PC-9 (cell line): ENCODE measurements at regions not wholly inside any gene's neighbourhood (a gene's known extent, or its start where the extent isn't known, plus 50 kb on each side); places are given as distances from the start of the nearest gene placed in this dataset.
A peak's percentile ranks its signal among the peaks of the same experiment; 100 is the strongest.

Source experiments
- BruUV-seq: library from RNA; stranded (reverse); fragments of 400-500 nt; replicated peaks from 2 replicates; lab custom pipeline; 2021; lab: Mats Ljungman, UMichigan
- CTCF ChIA-PET: fragments of 300-600 bp; sonication (Branson Sonifier 250); formaldehyde crosslinking; loops from one replicate; lab custom pipeline; 2022; ENCODE audit warnings: antibody characterized with exemption; lab: Charles Lee
- POLR2A ChIA-PET: fragments of 300-600 bp; sonication (Branson Sonifier 250); formaldehyde crosslinking; loops from one replicate; lab custom pipeline; 2022; ENCODE audit warnings: antibody characterized with exemption; ENCODE audit not compliant: unreplicated experiment; lab: Charles Lee
- DNase-seq, 2 experiments: peaks; one replicate each; pipeline versions ENCODE4 v3.0.0 to v3.0.0-alpha.2; 2015 to 2022; ENCODE audit warnings: mixed read lengths in 1 of 2
- H2AFZ ChIP-seq: fragments of 200-600 bp; sonication (generic); 2 replicates; pipeline ENCODE4 v1.8.1; 2017; ENCODE audit warnings: antibody characterized with exemption
- H3F3A ChIP-seq: fragments of 200-600 bp; sonication (generic); 2 replicates; pipeline ENCODE4 v1.8.1; 2017; ENCODE audit warnings: antibody characterized with exemption, mild to moderate bottlenecking, low read depth; ENCODE audit not compliant: insufficient read depth
- H3K27ac ChIP-seq: fragments of 200-600 bp; sonication (generic); 2 replicates; pipeline ENCODE4 v1.6.1; 2016; ENCODE audit warnings: mixed run types
- H3K27me3 ChIP-seq: fragments of 200-600 bp; sonication (generic); 2 replicates; pipeline ENCODE4 v1.6.1; 2016; ENCODE audit warnings: low read depth, mixed run types; ENCODE audit not compliant: insufficient read depth
- H3K36me3 ChIP-seq: fragments of 200-600 bp; sonication (generic); 2 replicates; pipeline ENCODE4 v1.6.1; 2016; ENCODE audit warnings: low read depth, mixed run types
- H3K4me1 ChIP-seq: fragments of 200-600 bp; sonication (generic); replicated peaks from 2 replicates; pipeline ENCODE4 v1.6.1; 2016; ENCODE audit warnings: mixed run types; ENCODE audit not compliant: insufficient read depth
- H3K4me2 ChIP-seq: fragments of 200-600 bp; sonication (generic); 2 replicates; pipeline ENCODE4 v1.6.1; 2017; ENCODE audit warnings: mixed run types
- H3K4me3 ChIP-seq: fragments of 200-600 bp; sonication (generic); 2 replicates; pipeline ENCODE4 v1.6.1; 2016; ENCODE audit warnings: mixed run types
- H3K79me2 ChIP-seq: fragments of 200-600 bp; sonication (generic); 2 replicates; pipeline ENCODE4 v1.6.1; 2017; ENCODE audit warnings: low read depth, mixed run types
- H3K9me2 ChIP-seq: fragments of 200-600 bp; sonication (generic); 2 replicates; pipeline ENCODE4 v1.8.1; 2017; ENCODE audit warnings: mild to moderate bottlenecking; ENCODE audit not compliant: insufficient read depth
- H3K9me3 ChIP-seq: fragments of 200-600 bp; sonication (generic); 2 replicates; pipeline ENCODE4 v1.8.1; 2016; ENCODE audit warnings: low read depth; ENCODE audit not compliant: insufficient read depth
- H4K20me1 ChIP-seq: fragments of 200-600 bp; sonication (generic); 2 replicates; pipeline ENCODE4 v1.8.1; 2017; ENCODE audit not compliant: insufficient read depth
- EZH2 ChIP-seq: fragments of 200-600 bp; sonication (generic); IDR thresholded peaks from 2 replicates; pipeline ENCODE4 v1.8.0; 2017; ENCODE audit warnings: antibody characterized with exemption, low read depth
- intact Hi-C: fragments of 100-400 bp; cut with micrococcal nuclease; formaldehyde crosslinking; loops from one replicate; pipeline ENCODE4 v1.10.0; 2022; ENCODE audit not compliant: unreplicated experiment
- TF ChIP-seq, protein P1 (sequence below): fragments of 200-600 bp; sonication (generic); conservative IDR thresholded peaks from 2 replicates; pipeline ENCODE4 v1.6.1; 2017; ENCODE audit warnings: mixed run types, antibody characterized with exemption, mild to moderate bottlenecking, moderate library complexity

DNA sequence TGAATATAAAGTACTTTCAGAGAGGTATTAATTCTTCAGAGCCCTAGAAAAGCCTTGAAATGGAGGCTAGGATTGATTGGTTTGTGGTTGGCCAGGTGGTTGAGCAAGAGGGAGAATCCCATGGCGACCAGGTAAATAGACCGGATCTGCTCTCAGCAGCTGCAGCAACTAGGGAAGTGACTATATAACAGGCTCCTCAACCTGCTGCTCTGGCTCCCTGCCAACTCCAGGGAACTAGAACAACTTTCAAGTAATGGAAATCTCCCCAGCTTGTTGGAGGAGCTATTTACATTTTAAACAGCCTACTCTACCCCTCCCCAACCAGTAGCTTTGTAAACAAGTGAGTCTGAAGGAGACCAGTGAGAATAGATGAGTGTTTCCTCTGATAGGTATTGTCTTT is 121.8 kb upstream of the CADM2 start:
- Histone ChIP-seq H3K4me2 (no peak overlapping the region), H3K27ac (no peak overlapping the region), H2AFZ (no peak overlapping the region), H3K4me1 (no peaks in the 10 kb centered on the region), H3K79me2 (no peaks in the 10 kb centered on the region), H4K20me1 (no peaks in the 10 kb centered on the region), H3K9me3 (no peaks in the 10 kb centered on the region), H3K36me3 (no peaks in the 10 kb centered on the region), H3K9me2 (no peaks in the 10 kb centered on the region), H3K4me3 (no peak overlapping the region), H3K27me3 (no peaks in the 10 kb centered on the region), H3F3A (no peaks in the 10 kb centered on the region)
- intact Hi-C loops = no loop called here
- no TSS peak for BruUV-seq
- ChIA-PET CTCF (no interaction called here), POLR2A (no interaction called here)
- peak; percentile 41 to 58 for DNase-seq
- TF ChIP-seq, protein P1, sequence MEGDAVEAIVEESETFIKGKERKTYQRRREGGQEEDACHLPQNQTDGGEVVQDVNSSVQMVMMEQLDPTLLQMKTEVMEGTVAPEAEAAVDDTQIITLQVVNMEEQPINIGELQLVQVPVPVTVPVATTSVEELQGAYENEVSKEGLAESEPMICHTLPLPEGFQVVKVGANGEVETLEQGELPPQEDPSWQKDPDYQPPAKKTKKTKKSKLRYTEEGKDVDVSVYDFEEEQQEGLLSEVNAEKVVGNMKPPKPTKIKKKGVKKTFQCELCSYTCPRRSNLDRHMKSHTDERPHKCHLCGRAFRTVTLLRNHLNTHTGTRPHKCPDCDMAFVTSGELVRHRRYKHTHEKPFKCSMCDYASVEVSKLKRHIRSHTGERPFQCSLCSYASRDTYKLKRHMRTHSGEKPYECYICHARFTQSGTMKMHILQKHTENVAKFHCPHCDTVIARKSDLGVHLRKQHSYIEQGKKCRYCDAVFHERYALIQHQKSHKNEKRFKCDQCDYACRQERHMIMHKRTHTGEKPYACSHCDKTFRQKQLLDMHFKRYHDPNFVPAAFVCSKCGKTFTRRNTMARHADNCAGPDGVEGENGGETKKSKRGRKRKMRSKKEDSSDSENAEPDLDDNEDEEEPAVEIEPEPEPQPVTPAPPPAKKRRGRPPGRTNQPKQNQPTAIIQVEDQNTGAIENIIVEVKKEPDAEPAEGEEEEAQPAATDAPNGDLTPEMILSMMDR = no peak
- no peak for TF ChIP-seq EZH2

DNA sequence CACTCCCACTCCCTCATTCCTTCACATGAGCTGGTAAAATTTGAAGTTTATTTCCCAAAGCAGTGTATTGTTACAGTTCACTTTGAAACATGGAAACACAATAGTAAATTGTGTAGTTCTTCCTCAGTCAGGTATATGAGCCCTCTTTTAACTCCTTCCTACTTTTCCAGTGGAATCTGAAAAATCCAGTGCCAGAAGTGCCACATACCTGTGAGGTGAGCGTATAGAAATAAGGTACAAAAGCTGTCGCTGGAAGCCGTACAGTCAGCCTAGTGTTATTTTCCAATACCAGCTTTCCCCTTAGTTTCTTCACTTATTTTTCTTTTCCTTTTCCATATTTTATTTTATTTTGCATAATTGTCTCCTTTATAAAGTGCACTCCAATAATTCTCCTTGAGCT is 81.7 kb upstream of the CADM2 start:
- Histone ChIP-seq H3K27ac (no peak overlapping the region), H3F3A (no peaks in the 10 kb centered on the region), H3K4me3 (no peak overlapping the region), H3K36me3 (no peaks in the 10 kb centered on the region), H2AFZ (no peak overlapping the region), H3K9me2 (0 out of 2 replicates have a peak, but pooled peaks cover 3% of the 10 kb centered on the region), H3K27me3 (no peaks in the 10 kb centered on the region), H4K20me1 (no peaks in the 10 kb centered on the region), H3K4me1 (no peaks in the 10 kb centered on the region), H3K9me3 (no peaks in the 10 kb centered on the region), H3K79me2 (no peaks in the 10 kb centered on the region), H3K4me2 (no peak overlapping the region)
- TF ChIP-seq, protein P1 = no peak
- no peak for TF ChIP-seq EZH2
- BruUV-seq = no TSS peak
- POLR2A ChIA-PET = no interaction called here
- intact Hi-C loops = no loop called here
- peak in 1 of 2 experiments; percentile 3 for DNase-seq
- CTCF ChIA-PET = no interaction called here

DNA sequence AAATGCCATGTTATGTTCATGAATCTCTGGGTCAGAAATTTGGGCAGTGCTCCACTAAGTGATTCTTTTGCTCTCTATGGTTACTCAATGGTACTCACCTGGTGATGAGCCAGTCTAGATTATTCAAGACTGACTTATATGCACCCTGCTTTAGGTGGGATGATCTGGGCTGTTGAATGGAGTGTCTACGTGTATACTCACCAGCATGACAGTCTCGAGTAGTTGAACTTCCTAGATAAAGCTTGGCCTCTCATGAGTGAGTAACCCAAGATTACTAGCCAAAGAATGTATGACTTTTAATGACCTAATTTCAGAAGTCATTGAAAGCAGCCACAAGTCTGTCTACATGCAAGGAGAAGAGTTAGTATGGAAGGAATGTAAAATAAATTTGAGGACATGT is 77.5 kb upstream of the CADM2 start:
- Histone ChIP-seq H3K9me2 (no peaks in the 10 kb centered on the region), H2AFZ (no peak overlapping the region), H3K4me1 (no peaks in the 10 kb centered on the region), H3K27ac (no peak overlapping the region), H3K4me3 (no peak overlapping the region), H3F3A (no peaks in the 10 kb centered on the region), H3K4me2 (no peak overlapping the region), H3K36me3 (no peaks in the 10 kb centered on the region), H3K79me2 (no peaks in the 10 kb centered on the region), H4K20me1 (no peaks in the 10 kb centered on the region), H3K27me3 (no peaks in the 10 kb centered on the region), H3K9me3 (no peaks in the 10 kb centered on the region)
- no TSS peak for BruUV-seq
- intact Hi-C loops = no loop called here
- no peak for DNase-seq
- CTCF ChIA-PET = no interaction called here
- no peak for TF ChIP-seq EZH2
- TF ChIP-seq, protein P1 = no peak
- POLR2A ChIA-PET = interaction anchor here (0.6 kb wide), 1 partner anchor 664 kb away, joined by 5 read pairs; no protein-coding TSS in a partner anchor
